Sigmoid colon (tissue), 4 donors: ENCODE measurements at regions not wholly inside any gene's neighbourhood (a gene's known extent, or its start where the extent isn't known, plus 50 kb on each side); places are given as distances from the start of the nearest gene placed in this dataset.

Experiments
- CTCF ChIP-seq, 4 experiments: fragments of 450-650 bp in 3 of 4; fragments of 200-600 bp in 1 of 4; IDR thresholded peaks; one replicate each; pipeline ENCODE4 v1.5.1; 2016 to 2019; ENCODE audit warnings: antibody characterized with exemption in 4 of 4, mild to moderate bottlenecking in 3 of 4, moderate library complexity in 2 of 4
- POLR2A ChIP-seq, 2 donors: fragments of 450-650 bp; IDR thresholded peaks; one replicate each; pipeline ENCODE4 v1.6.1; 2016; ENCODE audit warnings: antibody characterized with exemption in 2 of 2, mild to moderate bottlenecking in 2 of 2, moderate library complexity in 2 of 2
- POLR2AphosphoS5 ChIP-seq, 4 donors: sonication (generic); formaldehyde crosslinking; IDR thresholded peaks; one replicate each; pipeline ENCODE4 v1.6.1; 2017; ENCODE audit warnings: antibody characterized with exemption in 4 of 4

GRCh38 chr12:92419201-92419600, 273.6 kb upstream of the BTG1 start:
- TF ChIP-seq CTCF (IDR thresholded peaks at IDR 0.05): peak in 1 of 4 experiments; percentile 3
- TF ChIP-seq POLR2AphosphoS5 (IDR thresholded peaks at IDR 0.05): no peak
- TF ChIP-seq POLR2A (IDR thresholded peaks at IDR 0.05): no peak
